ENCODE measurements at regions not wholly inside any gene's neighbourhood (a gene's known extent, or its start where the extent isn't known, plus 50 kb on each side); places are given as distances from the start of the nearest gene placed in this dataset.
A peak's percentile ranks its signal among the peaks of the same experiment; 100 is the strongest.

DNA sequence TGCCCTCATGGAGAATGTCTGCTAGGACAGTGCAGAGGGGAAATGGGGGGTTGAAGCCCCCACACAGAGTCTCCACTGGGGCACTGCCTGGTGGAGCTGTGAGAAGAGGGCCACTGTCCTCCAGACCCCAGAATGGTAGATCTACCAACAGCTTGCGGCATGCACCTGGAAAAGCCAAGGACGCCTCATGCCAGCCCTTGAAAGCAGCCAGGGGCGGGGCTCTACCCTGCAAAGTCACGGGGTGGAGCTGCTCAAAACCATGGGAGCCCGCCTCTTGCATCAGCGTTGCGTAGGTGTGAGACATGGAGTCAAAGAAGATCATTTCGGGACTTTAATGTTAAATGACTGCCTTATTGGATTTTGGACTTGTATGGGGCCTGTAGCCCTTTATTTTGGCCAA is 157.6 kb downstream of the DSEL start:
- no peak for DNase-seq
- H3K4me3 Mint-ChIP-seq, result no peak overlapping the region
- H3K4me1 Mint-ChIP-seq, result peaks cover 27% of the 10 kb centered on the region
- H3K9me3 Mint-ChIP-seq, result peaks cover 3% of the 10 kb centered on the region
- peaks cover 4% of the 10 kb centered on the region for H3K36me3 Mint-ChIP-seq
- no peaks in the 10 kb centered on the region for H3K27me3 Mint-ChIP-seq
- no peak overlapping the region for H3K27ac Mint-ChIP-seq

DNA sequence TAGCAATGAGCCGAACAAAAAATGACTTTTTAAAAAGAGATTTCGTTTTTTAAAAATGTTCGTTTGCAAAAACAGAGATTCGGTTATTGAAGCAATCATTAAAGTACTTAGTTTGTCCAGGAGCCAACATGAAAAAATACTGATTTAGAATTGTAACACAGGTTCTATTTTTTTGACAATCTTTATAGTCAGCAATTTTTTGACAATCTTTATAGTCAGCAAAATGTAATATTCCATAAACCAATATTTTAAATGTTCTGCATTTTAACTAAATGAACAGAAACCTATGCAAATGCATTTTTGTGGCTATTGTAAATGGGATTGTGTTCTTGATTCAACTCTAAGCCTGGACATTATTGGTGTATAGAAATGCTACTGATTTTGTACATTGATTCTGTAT is 161.8 kb downstream of the DSEL start:
- Mint-ChIP-seq H3K9me3 (peaks cover 3% of the 10 kb centered on the region), H3K27ac (no peak overlapping the region), H3K4me1 (peaks cover 9% of the 10 kb centered on the region), H3K4me3 (no peak overlapping the region), H3K27me3 (no peaks in the 10 kb centered on the region), H3K36me3 (peaks cover 4% of the 10 kb centered on the region)
- no peak for DNase-seq

GRCh38 chr18:67354091-67354490 is 162.4 kb downstream of the DSEL start:
- H3K27me3 Mint-ChIP-seq, result no peaks in the 10 kb centered on the region
- DNase-seq, result no peak
- no peak overlapping the region for H3K27ac Mint-ChIP-seq
- H3K36me3 Mint-ChIP-seq, result peaks cover 4% of the 10 kb centered on the region
- H3K4me1 Mint-ChIP-seq, result peaks cover 3% of the 10 kb centered on the region
- peaks cover 3% of the 10 kb centered on the region for H3K9me3 Mint-ChIP-seq
- H3K4me3 Mint-ChIP-seq, result no peak overlapping the region

- Mint-ChIP-seq H3K9me3 (peaks cover 2% of the 10 kb centered on the region), H3K36me3 (no peaks in the 10 kb centered on the region), H3K27ac (no peak overlapping the region), H3K27me3 (no peaks in the 10 kb centered on the region), H3K4me1 (peaks cover 6% of the 10 kb centered on the region), H3K4me3 (no peak overlapping the region)
- no peak for DNase-seq
Observed at GRCh38 chr18:67347438-67347837, 169.1 kb downstream of the DSEL start.

DNA sequence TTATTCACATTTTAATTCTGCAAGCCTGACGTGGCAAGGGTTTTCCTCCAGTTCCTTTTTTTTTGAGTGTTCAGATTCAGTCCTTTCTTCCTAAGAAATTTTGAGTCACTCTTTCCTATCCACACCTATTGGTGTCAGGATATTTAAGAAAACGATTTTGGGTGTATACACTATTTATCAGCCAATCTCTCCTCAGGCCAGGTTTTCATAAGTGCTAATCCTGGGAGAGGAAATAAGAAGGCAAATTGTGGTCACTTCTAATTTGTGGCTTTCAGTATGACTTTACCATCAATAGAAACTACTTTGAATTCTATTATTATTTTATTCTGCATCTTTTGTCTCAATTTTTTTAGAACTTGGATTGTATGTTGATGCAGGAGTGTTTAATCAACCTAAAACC is 174.4 kb downstream of the DSEL start:
- Mint-ChIP-seq H3K36me3 (peaks cover 1% of the 10 kb centered on the region), H3K4me3 (no peak overlapping the region), H3K4me1 (peaks cover 13% of the 10 kb centered on the region), H3K27ac (no peak overlapping the region), H3K27me3 (no peaks in the 10 kb centered on the region), H3K9me3 (peaks cover 3% of the 10 kb centered on the region)
- DNase-seq, result no peak

DNA sequence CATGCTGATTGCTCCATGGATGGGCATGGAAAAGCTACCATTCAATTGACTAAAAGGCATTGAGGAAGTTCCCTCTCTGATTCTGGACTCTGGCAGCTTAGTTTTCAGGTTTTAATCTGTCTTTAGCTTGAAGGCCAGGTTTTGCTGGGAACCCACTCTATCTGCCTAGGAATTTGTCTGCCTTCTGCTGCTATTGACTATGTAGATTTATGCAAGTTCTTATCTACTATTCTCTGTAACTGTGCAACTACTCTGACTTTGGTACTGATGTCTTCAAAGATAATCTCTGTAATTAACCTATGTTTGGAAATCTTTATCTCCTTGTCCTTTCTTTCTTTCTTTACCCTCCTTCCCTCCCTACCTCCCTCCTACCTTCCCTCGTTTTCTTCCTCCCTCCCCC is 178.8 kb downstream of the DSEL start:
- Mint-ChIP-seq H3K36me3 (peaks cover 1% of the 10 kb centered on the region), H3K4me3 (no peak overlapping the region), H3K9me3 (peaks cover 1% of the 10 kb centered on the region), H3K27ac (no peak overlapping the region), H3K4me1 (peaks cover 10% of the 10 kb centered on the region), H3K27me3 (no peaks in the 10 kb centered on the region)
- no peak for DNase-seq

DNA sequence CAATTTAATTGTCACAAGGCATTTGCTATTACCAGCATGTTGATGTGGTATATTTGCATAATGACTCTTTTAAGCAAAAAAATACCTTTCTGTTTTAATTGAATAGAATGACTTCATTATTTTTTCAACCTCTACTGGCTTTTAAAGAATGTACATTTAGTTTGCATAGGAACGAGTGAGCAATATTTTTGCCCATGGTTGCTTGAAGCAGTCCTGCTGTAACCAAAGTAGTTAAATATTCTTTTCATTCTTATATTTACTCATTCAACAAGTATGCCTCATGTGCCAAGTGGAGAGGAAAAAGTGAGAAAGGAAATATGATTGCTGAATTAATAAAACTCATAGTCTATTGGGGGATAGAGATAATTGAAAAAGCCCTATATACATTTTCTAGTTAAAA is 184.7 kb downstream of the DSEL start:
- H3K4me1 Mint-ChIP-seq, result no peaks in the 10 kb centered on the region
- H3K27ac Mint-ChIP-seq, result no peak overlapping the region
- no peaks in the 10 kb centered on the region for H3K9me3 Mint-ChIP-seq
- no peaks in the 10 kb centered on the region for H3K27me3 Mint-ChIP-seq
- H3K36me3 Mint-ChIP-seq, result no peaks in the 10 kb centered on the region
- H3K4me3 Mint-ChIP-seq, result no peak overlapping the region
- no peak for DNase-seq

DNA sequence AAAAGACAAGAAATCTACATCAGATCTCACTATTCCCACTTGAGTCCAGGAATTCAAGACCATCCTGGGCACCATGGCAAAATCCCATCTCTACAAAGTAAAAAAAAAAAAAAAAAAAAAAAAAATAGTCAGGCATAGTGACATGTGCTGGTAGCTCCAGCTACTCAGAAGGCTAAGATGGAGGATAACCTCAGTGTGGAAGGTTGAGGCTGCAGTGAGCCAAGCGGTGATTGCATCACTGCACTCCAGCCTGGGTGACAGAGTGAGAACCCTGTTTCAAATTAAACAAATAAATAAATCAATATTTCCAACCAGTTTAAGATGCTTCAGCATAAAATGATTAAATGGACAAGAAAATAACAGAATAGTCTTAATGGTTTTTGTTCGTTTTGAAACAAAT is 197.4 kb downstream of the DSEL start:
- no peak for DNase-seq
- H3K36me3 Mint-ChIP-seq, result no peaks in the 10 kb centered on the region
- H3K4me3 Mint-ChIP-seq, result no peak overlapping the region
- H3K27me3 Mint-ChIP-seq, result no peaks in the 10 kb centered on the region
- peaks cover 8% of the 10 kb centered on the region for H3K9me3 Mint-ChIP-seq
- peaks cover 4% of the 10 kb centered on the region for H3K4me1 Mint-ChIP-seq
- H3K27ac Mint-ChIP-seq, result no peak overlapping the region

GRCh38 chr18:67318651-67319050 is 197.9 kb downstream of the DSEL start:
- Mint-ChIP-seq H3K27me3 (no peaks in the 10 kb centered on the region), H3K9me3 (peaks cover 8% of the 10 kb centered on the region), H3K27ac (no peak overlapping the region), H3K36me3 (no peaks in the 10 kb centered on the region), H3K4me1 (peaks cover 4% of the 10 kb centered on the region), H3K4me3 (no peak overlapping the region)
- no peak for DNase-seq

DNA sequence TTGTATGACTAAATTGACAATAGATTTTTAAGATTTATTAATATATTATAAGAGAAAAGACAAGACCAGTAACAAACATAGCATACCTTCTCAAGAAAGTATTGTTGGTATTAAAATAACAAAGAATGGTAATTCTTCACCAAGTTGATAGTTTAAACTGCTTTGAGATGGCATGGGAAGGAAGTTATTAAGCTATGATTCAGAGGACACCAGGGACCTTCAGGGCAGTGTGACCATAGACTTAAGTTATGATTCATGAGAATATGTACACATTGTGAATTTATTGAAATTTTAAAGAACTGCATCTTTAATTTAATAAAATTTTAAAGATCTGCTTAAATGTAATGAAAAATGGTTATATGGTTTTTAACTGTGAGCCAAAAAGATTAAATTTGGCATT is 205.7 kb downstream of the DSEL start:
- Mint-ChIP-seq H3K9me3 (no peaks in the 10 kb centered on the region), H3K36me3 (no peaks in the 10 kb centered on the region)

GRCh38 chr18:67308819-67309218 is 207.7 kb downstream of the DSEL start:
- no peaks in the 10 kb centered on the region for H3K27me3 Mint-ChIP-seq

More for the DNA sequence above, 205.7 kb downstream of the DSEL start:
- no peak for DNase-seq
- Mint-ChIP-seq H3K27me3 (no peaks in the 10 kb centered on the region), H3K27ac (no peak overlapping the region), H3K4me1 (no peaks in the 10 kb centered on the region), H3K4me3 (no peak overlapping the region)

GRCh38 chr18:67305466-67305865 is 211.1 kb downstream of the DSEL start:
- no peak for DNase-seq
- H3K27ac Mint-ChIP-seq, result no peak overlapping the region
- peaks cover 13% of the 10 kb centered on the region for H3K4me1 Mint-ChIP-seq
- no peak overlapping the region for H3K4me3 Mint-ChIP-seq
- H3K27me3 Mint-ChIP-seq, result no peaks in the 10 kb centered on the region
- H3K36me3 Mint-ChIP-seq, result peaks cover 13% of the 10 kb centered on the region
- H3K9me3 Mint-ChIP-seq, result peaks cover 8% of the 10 kb centered on the region

More at GRCh38 chr18:67308819-67309218, 207.7 kb downstream of the DSEL start:
- Mint-ChIP-seq H3K36me3 (no peaks in the 10 kb centered on the region), H3K9me3 (no peaks in the 10 kb centered on the region), H3K27ac (no peak overlapping the region), H3K4me3 (no peak overlapping the region), H3K4me1 (peaks cover 4% of the 10 kb centered on the region)
- DNase-seq, result no peak

DNA sequence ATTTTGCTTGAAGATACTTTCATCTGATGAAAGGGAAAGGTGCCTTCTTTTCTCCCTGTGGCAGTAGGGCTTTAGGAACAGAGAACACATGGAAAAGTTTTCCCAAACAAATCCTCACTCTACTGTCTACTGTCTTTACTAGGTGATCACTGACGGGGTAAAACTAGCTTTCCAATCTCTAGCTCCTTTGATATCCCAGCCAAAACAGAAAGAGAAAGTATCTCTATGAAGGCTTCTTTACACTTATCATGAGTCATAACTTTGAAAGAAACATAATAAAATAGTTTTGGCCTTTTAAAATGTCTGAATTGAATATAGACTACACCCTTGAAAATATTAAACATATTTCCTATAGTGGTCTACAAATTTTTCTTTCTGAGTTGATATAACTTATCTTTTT is 214.5 kb downstream of the DSEL start:
- peak overlapping the region; percentile 20 for H3K4me3 Mint-ChIP-seq
- H3K27ac Mint-ChIP-seq, result peak overlapping the region; percentile 86
- H3K4me1 Mint-ChIP-seq, result peaks cover 13% of the 10 kb centered on the region
- DNase-seq, result no peak
- H3K9me3 Mint-ChIP-seq, result peaks cover 10% of the 10 kb centered on the region
- H3K27me3 Mint-ChIP-seq, result no peaks in the 10 kb centered on the region
- H3K36me3 Mint-ChIP-seq, result peaks cover 14% of the 10 kb centered on the region

- H3K36me3 Mint-ChIP-seq, result peaks cover 14% of the 10 kb centered on the region
- peak overlapping the region; percentile 20 for H3K4me3 Mint-ChIP-seq
- H3K4me1 Mint-ChIP-seq, result peaks cover 13% of the 10 kb centered on the region
- no peak for DNase-seq
- peaks cover 10% of the 10 kb centered on the region for H3K9me3 Mint-ChIP-seq
- H3K27ac Mint-ChIP-seq, result peak overlapping the region; percentile 86
- no peaks in the 10 kb centered on the region for H3K27me3 Mint-ChIP-seq
Observed at GRCh38 chr18:67301592-67301991, 214.9 kb downstream of the DSEL start.

- Mint-ChIP-seq H3K27me3 (no peaks in the 10 kb centered on the region), H3K4me1 (peaks cover 13% of the 10 kb centered on the region), H3K9me3 (peaks cover 10% of the 10 kb centered on the region), H3K4me3 (no peak overlapping the region), H3K36me3 (peaks cover 14% of the 10 kb centered on the region), H3K27ac (no peak overlapping the region)
- DNase-seq, result peak; percentile 2
Observed at GRCh38 chr18:67300498-67300897, 216.0 kb downstream of the DSEL start.

- no peaks in the 10 kb centered on the region for H3K4me1 Mint-ChIP-seq
- H3K27me3 Mint-ChIP-seq, result no peaks in the 10 kb centered on the region
- H3K36me3 Mint-ChIP-seq, result no peaks in the 10 kb centered on the region
- H3K4me3 Mint-ChIP-seq, result no peak overlapping the region
- no peak for DNase-seq
- no peak overlapping the region for H3K27ac Mint-ChIP-seq
- H3K9me3 Mint-ChIP-seq, result peaks cover 4% of the 10 kb centered on the region
Observed at GRCh38 chr18:67292814-67293213, 223.7 kb downstream of the DSEL start.

- Mint-ChIP-seq H3K27me3 (no peaks in the 10 kb centered on the region), H3K36me3 (no peaks in the 10 kb centered on the region), H3K4me1 (no peaks in the 10 kb centered on the region), H3K9me3 (peaks cover 4% of the 10 kb centered on the region), H3K4me3 (no peak overlapping the region), H3K27ac (no peak overlapping the region)
- DNase-seq, result no peak
Observed at GRCh38 chr18:67290421-67290820, 226.1 kb downstream of the DSEL start.
